GM23338 (cell line): ENCODE measurements at regions not wholly inside any gene's neighbourhood (a gene's known extent, or its start where the extent isn't known, plus 50 kb on each side); places are given as distances from the start of the nearest gene placed in this dataset.

Source experiments
- CREB1 ChIP-seq: fragments of 250-450 bp; sonication (Bioruptor Pico); IDR thresholded peaks from 2 replicates; pipeline ENCODE4 v1.5.0; 2020; ENCODE audit warnings: low read depth, mild to moderate bottlenecking, moderate library complexity
- EZH2 ChIP-seq: fragments of 200-600 bp; sonication (generic); IDR thresholded peaks from one replicate; pipeline ENCODE4 v1.8.0; 2017; ENCODE audit warnings: antibody characterized with exemption, mild to moderate bottlenecking, low read depth; ENCODE audit not compliant: unreplicated experiment
- JUNB ChIP-seq: IDR thresholded peaks from one replicate; pipeline ENCODE4 v1.6.1; 2016; ENCODE audit warnings: antibody characterized with exemption; ENCODE audit not compliant: unreplicated experiment
- NANOG ChIP-seq: IDR thresholded peaks from 2 replicates; pipeline ENCODE4 v1.6.1; 2016; ENCODE audit warnings: antibody characterized with exemption, borderline replicate concordance
- POLR2AphosphoS5 ChIP-seq: IDR thresholded peaks from 2 replicates; pipeline ENCODE4 v1.6.1; 2016; ENCODE audit warnings: antibody characterized with exemption, low read depth
- STAT1 ChIP-seq: IDR thresholded peaks from one replicate; pipeline ENCODE4 v1.6.1; 2016; ENCODE audit warnings: antibody characterized with exemption; ENCODE audit not compliant: unreplicated experiment
- ZNF114 ChIP-seq: fragments of 250-450 bp; sonication (Bioruptor Pico); IDR thresholded peaks from 2 replicates; pipeline ENCODE4 v1.5.0; 2020; ENCODE audit warnings: mild to moderate bottlenecking, moderate library complexity
- ZNF331 ChIP-seq: fragments of 250-450 bp; sonication (Bioruptor Pico); IDR thresholded peaks from 2 replicates; pipeline ENCODE4 v1.5.0; 2020; ENCODE audit warnings: low read depth, mild to moderate bottlenecking, moderate library complexity
- TF ChIP-seq, protein P1 (sequence below): fragments of 250-450 bp; sonication (Bioruptor Pico); IDR thresholded peaks from 2 replicates; pipeline ENCODE4 v1.5.0; 2020; ENCODE audit warnings: mild to moderate bottlenecking, moderate library complexity
- TF ChIP-seq, protein P2 (sequence below): IDR thresholded peaks from one replicate; pipeline ENCODE4 v1.6.1; 2018; ENCODE audit warnings: antibody characterized with exemption; ENCODE audit not compliant: unreplicated experiment
- TF ChIP-seq, protein P3 (sequence below), 2 experiments: fragments of 200-600 bp in 1 of 2; sonication (generic) in 1 of 2; conservative IDR thresholded peaks; 2 replicates each; pipeline versions ENCODE4 v1.5.1 to v1.6.1; 2016 to 2017; ENCODE audit warnings: antibody characterized with exemption in 2 of 2, low read depth in 2 of 2, mild to moderate bottlenecking in 2 of 2, moderate library complexity in 1 of 2

DNA sequence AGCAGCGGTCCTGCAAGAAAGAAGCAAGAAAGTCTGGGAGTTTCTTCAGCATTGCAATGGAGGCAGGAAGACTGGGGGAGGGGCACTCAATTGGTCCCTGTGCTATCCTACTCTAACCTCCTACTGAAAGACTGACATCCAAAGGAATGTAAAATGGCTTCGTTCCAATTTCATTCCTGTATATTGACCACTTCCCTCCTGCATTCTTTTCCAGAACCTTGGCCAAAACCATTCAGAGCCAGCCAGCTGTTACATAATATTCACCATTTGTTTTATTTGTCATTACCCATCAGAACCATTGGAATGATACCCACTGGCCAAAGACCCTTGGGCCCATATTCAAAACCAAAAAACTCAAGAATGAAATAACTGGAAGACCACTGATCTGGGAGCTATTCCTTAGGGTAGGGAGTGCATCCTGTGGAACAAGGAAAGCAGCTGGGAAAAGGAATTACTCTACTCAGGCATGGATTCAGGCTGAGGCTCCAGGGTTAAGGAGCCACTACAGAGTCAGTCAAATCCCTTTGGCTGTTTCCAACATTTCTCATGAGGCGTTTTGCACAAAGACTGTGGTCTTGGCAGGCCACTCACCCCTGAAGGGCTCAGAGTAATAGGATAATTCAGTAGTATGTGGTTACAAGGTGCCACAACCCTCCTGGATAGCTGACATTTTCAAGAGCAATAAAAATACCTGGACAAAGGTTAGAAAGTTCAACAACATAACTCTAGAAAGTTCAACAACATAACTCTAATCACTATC, 148.7 kb upstream of the SLC1A3 start (continued):
- TF ChIP-seq, protein P1, sequence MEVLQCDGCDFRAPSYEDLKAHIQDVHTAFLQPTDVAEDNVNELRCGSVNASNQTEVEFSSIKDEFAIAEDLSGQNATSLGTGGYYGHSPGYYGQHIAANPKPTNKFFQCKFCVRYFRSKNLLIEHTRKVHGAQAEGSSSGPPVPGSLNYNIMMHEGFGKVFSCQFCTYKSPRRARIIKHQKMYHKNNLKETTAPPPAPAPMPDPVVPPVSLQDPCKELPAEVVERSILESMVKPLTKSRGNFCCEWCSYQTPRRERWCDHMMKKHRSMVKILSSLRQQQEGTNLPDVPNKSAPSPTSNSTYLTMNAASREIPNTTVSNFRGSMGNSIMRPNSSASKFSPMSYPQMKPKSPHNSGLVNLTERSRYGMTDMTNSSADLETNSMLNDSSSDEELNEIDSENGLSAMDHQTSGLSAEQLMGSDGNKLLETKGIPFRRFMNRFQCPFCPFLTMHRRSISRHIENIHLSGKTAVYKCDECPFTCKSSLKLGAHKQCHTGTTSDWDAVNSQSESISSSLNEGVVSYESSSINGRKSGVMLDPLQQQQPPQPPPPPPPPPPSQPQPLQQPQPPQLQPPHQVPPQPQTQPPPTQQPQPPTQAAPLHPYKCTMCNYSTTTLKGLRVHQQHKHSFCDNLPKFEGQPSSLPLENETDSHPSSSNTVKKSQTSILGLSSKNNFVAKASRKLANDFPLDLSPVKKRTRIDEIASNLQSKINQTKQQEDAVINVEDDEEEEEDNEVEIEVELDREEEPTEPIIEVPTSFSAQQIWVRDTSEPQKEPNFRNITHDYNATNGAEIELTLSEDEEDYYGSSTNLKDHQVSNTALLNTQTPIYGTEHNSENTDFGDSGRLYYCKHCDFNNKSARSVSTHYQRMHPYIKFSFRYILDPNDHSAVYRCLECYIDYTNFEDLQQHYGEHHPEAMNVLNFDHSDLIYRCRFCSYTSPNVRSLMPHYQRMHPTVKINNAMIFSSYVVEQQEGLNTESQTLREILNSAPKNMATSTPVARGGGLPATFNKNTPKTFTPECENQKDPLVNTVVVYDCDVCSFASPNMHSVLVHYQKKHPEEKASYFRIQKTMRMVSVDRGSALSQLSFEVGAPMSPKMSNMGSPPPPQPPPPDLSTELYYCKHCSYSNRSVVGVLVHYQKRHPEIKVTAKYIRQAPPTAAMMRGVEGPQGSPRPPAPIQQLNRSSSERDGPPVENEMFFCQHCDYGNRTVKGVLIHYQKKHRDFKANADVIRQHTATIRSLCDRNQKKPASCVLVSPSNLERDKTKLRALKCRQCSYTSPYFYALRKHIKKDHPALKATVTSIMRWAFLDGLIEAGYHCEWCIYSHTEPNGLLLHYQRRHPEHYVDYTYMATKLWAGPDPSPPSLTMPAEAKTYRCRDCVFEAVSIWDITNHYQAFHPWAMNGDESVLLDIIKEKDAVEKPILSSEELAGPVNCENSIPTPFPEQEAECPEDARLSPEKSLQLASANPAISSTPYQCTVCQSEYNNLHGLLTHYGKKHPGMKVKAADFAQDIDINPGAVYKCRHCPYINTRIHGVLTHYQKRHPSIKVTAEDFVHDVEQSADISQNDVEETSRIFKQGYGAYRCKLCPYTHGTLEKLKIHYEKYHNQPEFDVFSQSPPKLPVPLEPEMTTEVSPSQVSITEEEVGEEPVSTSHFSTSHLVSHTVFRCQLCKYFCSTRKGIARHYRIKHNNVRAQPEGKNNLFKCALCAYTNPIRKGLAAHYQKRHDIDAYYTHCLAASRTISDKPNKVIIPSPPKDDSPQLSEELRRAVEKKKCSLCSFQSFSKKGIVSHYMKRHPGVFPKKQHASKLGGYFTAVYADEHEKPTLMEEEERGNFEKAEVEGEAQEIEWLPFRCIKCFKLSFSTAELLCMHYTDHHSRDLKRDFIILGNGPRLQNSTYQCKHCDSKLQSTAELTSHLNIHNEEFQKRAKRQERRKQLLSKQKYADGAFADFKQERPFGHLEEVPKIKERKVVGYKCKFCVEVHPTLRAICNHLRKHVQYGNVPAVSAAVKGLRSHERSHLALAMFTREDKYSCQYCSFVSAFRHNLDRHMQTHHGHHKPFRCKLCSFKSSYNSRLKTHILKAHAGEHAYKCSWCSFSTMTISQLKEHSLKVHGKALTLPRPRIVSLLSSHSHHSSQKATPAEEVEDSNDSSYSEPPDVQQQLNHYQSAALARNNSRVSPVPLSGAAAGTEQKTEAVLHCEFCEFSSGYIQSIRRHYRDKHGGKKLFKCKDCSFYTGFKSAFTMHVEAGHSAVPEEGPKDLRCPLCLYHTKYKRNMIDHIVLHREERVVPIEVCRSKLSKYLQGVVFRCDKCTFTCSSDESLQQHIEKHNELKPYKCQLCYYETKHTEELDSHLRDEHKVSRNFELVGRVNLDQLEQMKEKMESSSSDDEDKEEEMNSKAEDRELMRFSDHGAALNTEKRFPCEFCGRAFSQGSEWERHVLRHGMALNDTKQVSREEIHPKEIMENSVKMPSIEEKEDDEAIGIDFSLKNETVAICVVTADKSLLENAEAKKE (CRISPR knock-in tag): no peak
- TF ChIP-seq POLR2AphosphoS5 (no peak), STAT1 (no peak), ZNF114 (no peak), CREB1 (CRISPR knock-in tag) (no peak), NANOG (no peak), ZNF331 (CRISPR knock-in tag) (no peak), EZH2 (no peak), JUNB (no peak)
- TF ChIP-seq, protein P2, sequence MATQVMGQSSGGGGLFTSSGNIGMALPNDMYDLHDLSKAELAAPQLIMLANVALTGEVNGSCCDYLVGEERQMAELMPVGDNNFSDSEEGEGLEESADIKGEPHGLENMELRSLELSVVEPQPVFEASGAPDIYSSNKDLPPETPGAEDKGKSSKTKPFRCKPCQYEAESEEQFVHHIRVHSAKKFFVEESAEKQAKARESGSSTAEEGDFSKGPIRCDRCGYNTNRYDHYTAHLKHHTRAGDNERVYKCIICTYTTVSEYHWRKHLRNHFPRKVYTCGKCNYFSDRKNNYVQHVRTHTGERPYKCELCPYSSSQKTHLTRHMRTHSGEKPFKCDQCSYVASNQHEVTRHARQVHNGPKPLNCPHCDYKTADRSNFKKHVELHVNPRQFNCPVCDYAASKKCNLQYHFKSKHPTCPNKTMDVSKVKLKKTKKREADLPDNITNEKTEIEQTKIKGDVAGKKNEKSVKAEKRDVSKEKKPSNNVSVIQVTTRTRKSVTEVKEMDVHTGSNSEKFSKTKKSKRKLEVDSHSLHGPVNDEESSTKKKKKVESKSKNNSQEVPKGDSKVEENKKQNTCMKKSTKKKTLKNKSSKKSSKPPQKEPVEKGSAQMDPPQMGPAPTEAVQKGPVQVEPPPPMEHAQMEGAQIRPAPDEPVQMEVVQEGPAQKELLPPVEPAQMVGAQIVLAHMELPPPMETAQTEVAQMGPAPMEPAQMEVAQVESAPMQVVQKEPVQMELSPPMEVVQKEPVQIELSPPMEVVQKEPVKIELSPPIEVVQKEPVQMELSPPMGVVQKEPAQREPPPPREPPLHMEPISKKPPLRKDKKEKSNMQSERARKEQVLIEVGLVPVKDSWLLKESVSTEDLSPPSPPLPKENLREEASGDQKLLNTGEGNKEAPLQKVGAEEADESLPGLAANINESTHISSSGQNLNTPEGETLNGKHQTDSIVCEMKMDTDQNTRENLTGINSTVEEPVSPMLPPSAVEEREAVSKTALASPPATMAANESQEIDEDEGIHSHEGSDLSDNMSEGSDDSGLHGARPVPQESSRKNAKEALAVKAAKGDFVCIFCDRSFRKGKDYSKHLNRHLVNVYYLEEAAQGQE: no peak
- TF ChIP-seq, protein P3, sequence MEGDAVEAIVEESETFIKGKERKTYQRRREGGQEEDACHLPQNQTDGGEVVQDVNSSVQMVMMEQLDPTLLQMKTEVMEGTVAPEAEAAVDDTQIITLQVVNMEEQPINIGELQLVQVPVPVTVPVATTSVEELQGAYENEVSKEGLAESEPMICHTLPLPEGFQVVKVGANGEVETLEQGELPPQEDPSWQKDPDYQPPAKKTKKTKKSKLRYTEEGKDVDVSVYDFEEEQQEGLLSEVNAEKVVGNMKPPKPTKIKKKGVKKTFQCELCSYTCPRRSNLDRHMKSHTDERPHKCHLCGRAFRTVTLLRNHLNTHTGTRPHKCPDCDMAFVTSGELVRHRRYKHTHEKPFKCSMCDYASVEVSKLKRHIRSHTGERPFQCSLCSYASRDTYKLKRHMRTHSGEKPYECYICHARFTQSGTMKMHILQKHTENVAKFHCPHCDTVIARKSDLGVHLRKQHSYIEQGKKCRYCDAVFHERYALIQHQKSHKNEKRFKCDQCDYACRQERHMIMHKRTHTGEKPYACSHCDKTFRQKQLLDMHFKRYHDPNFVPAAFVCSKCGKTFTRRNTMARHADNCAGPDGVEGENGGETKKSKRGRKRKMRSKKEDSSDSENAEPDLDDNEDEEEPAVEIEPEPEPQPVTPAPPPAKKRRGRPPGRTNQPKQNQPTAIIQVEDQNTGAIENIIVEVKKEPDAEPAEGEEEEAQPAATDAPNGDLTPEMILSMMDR (conservative IDR thresholded peaks at IDR 0.05; ENCODE audit: low read depth in 2 of 2): no peak
